Left lung (tissue), 4 donors: ENCODE measurements at regions not wholly inside any gene's neighbourhood (a gene's known extent, or its start where the extent isn't known, plus 50 kb on each side); places are given as distances from the start of the nearest gene placed in this dataset.

Experiments
- ATAC-seq: fragments of 200-7000 bp; cut with Tn5 transposase; one replicate; pipeline ENCODE4 v1.9.1; 2020; ENCODE audit warnings: moderate library complexity
- DNase-seq, 4 donors: peaks; one replicate each; pipeline ENCODE4 v3.0.0-alpha.2; 2013 to 2020
- H3K27ac ChIP-seq, 2 donors: fragments of 200-600 bp; sonication (generic) in 1 of 2; one replicate each; pipeline versions ENCODE4 v1.5.0 to v1.8.0; 2020 to 2021
- H3K27me3 ChIP-seq, 2 donors: fragments of 200-600 bp; sonication (generic) in 1 of 2; one replicate each; pipeline versions ENCODE4 v1.5.0 to v1.8.0; 2020 to 2021
- H3K36me3 ChIP-seq, 2 donors: fragments of 200-600 bp; sonication (generic) in 1 of 2; one replicate each; pipeline versions ENCODE4 v1.5.0 to v1.8.0; 2020 to 2021
- H3K4me1 ChIP-seq, 2 donors: fragments of 200-600 bp; one replicate each; pipeline ENCODE4 v1.8.0; 2021
- H3K4me3 ChIP-seq, 2 donors: fragments of 200-600 bp; sonication (generic) in 1 of 2; one replicate each; pipeline versions ENCODE4 v1.5.0 to v1.8.0; 2020 to 2021; ENCODE audit warnings: mild to moderate bottlenecking in 1 of 2
- H3K9me3 ChIP-seq, 2 donors: fragments of 200-600 bp; sonication (generic) in 1 of 2; one replicate each; pipeline versions ENCODE4 v1.5.0 to v1.8.0; 2020 to 2021
- CTCF ChIP-seq, 2 donors: fragments of 200-600 bp; sonication (generic) in 1 of 2; IDR thresholded peaks; one replicate each; pipeline versions ENCODE4 v1.5.0 to v1.8.0; 2021; ENCODE audit warnings: antibody characterized with exemption in 2 of 2
- intact Hi-C, 2 donors: fragments of 100-400 bp; cut with DNase I; formaldehyde crosslinking; loops; one replicate each; pipeline versions ENCODE4 v1.11.2 to v1.14.2; 2022
- donor health status: DM: no; HTN: yes; CAD: no.
- donor health status: DM: no; HTN: no; CAD: no.

- Histone ChIP-seq H3K9me3 (no peaks in the 10 kb centered on the region), H3K27me3 (no peaks in the 10 kb centered on the region), H3K27ac (no peak overlapping the region), H3K4me3 (no peak overlapping the region), H3K4me1 (no peaks in the 10 kb centered on the region), H3K36me3 (no peaks in the 10 kb centered on the region)
- no peak for ATAC-seq
- TF ChIP-seq CTCF (IDR thresholded peaks at IDR 0.05): no peak
- intact Hi-C loops: no loop called here
- peak in 1 of 4 donors; percentile 55 for DNase-seq
Observed at GRCh38 chr14:62056789-62057188, 294.6 kb downstream of the SNAPC1 start.

GRCh38 chr14:62062645-62063044 is 300.4 kb downstream of the SNAPC1 start:
- H3K4me1 ChIP-seq: no peaks in the 10 kb centered on the region
- H3K27me3 ChIP-seq: no peaks in the 10 kb centered on the region
- H3K4me3 ChIP-seq: no peak overlapping the region
- TF ChIP-seq CTCF (IDR thresholded peaks at IDR 0.05): no peak
- H3K27ac ChIP-seq: no peak overlapping the region
- no peaks in the 10 kb centered on the region for H3K9me3 ChIP-seq
- no peaks in the 10 kb centered on the region for H3K36me3 ChIP-seq
- ATAC-seq (no peak), DNase-seq (no peak)
- intact Hi-C loops: no loop called here

- no peak for TF ChIP-seq CTCF (IDR thresholded peaks at IDR 0.05)
- no peak for ATAC-seq
- intact Hi-C loops: no loop called here
Observed at GRCh38 chr14:62064751-62065323, 302.6 kb downstream of the SNAPC1 start.

GRCh38 chr14:62066304-62066703 is 304.1 kb downstream of the SNAPC1 start:
- Histone ChIP-seq H3K9me3 (no peaks in the 10 kb centered on the region), H3K27ac (no peak overlapping the region), H3K27me3 (no peaks in the 10 kb centered on the region), H3K4me3 (no peak overlapping the region), H3K36me3 (no peaks in the 10 kb centered on the region), H3K4me1 (no peaks in the 10 kb centered on the region)
- TF ChIP-seq CTCF (IDR thresholded peaks at IDR 0.05): no peak
- intact Hi-C loops: no loop called here
- no peak for DNase-seq
- no peak for ATAC-seq

More at GRCh38 chr14:62064751-62065323, 302.6 kb downstream of the SNAPC1 start:
- H3K4me3 ChIP-seq: no peak overlapping the region
- H3K4me1 ChIP-seq: no peaks in the 10 kb centered on the region
- no peak overlapping the region for H3K27ac ChIP-seq
- no peaks in the 10 kb centered on the region for H3K36me3 ChIP-seq
- no peaks in the 10 kb centered on the region for H3K9me3 ChIP-seq
- H3K27me3 ChIP-seq: no peaks in the 10 kb centered on the region
- DNase-seq: no peak

GRCh38 chr14:62071039-62071438 is 308.8 kb downstream of the SNAPC1 start:
- TF ChIP-seq CTCF (IDR thresholded peaks at IDR 0.05): no peak
- intact Hi-C loops: no loop called here
- Histone ChIP-seq H3K4me3 (no peak overlapping the region), H3K4me1 (no peaks in the 10 kb centered on the region), H3K27me3 (no peaks in the 10 kb centered on the region), H3K36me3 (no peaks in the 10 kb centered on the region), H3K9me3 (no peaks in the 10 kb centered on the region), H3K27ac (no peak overlapping the region)
- DNase-seq: peak in 1 of 4 donors; percentile 12
- no peak for ATAC-seq
